DOHH2 (cell line): ENCODE measurements at regions not wholly inside any gene's neighbourhood (a gene's known extent, or its start where the extent isn't known, plus 50 kb on each side); places are given as distances from the start of the nearest gene placed in this dataset.

Source experiments
- EZH2phosphoT487 ChIP-seq: fragments of 200-600 bp; sonication (generic); IDR thresholded peaks from 2 replicates; pipeline ENCODE4 v1.6.1; 2017; ENCODE audit warnings: borderline replicate concordance, mild to moderate bottlenecking, antibody characterized with exemption, low read length, moderate library complexity, mixed read lengths
- TF ChIP-seq, protein P1 (sequence below): fragments of 200-600 bp; sonication (generic); IDR thresholded peaks from one replicate; pipeline ENCODE4 v1.5.1; 2014; ENCODE audit warnings: antibody characterized with exemption, mild to moderate bottlenecking, low read depth, low read length; ENCODE audit not compliant: poor library complexity, severe bottlenecking

DNA sequence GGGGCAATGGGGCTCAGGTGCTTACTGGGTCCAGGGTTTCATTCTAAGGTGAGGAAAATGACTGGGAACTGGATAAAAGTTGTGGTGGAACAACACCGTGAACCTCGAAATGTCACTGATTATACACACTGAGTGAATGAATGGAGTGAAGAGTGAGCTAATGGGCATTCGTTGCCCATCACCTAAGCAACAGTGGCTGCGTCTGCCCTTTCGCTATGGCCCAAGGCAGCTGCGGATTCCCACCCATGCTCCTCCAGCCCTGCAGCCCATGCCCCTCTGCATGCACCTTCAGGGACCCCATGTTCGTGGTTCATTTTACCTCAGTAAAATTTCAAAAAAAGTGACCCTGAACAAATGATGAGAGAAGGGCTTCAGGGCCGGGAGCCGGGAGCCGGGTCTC, 196.3 kb downstream of the CTTN start:
- TF ChIP-seq, protein P1, sequence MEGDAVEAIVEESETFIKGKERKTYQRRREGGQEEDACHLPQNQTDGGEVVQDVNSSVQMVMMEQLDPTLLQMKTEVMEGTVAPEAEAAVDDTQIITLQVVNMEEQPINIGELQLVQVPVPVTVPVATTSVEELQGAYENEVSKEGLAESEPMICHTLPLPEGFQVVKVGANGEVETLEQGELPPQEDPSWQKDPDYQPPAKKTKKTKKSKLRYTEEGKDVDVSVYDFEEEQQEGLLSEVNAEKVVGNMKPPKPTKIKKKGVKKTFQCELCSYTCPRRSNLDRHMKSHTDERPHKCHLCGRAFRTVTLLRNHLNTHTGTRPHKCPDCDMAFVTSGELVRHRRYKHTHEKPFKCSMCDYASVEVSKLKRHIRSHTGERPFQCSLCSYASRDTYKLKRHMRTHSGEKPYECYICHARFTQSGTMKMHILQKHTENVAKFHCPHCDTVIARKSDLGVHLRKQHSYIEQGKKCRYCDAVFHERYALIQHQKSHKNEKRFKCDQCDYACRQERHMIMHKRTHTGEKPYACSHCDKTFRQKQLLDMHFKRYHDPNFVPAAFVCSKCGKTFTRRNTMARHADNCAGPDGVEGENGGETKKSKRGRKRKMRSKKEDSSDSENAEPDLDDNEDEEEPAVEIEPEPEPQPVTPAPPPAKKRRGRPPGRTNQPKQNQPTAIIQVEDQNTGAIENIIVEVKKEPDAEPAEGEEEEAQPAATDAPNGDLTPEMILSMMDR: no peak
- no peak for TF ChIP-seq EZH2phosphoT487
